ENCODE measurements at regions not wholly inside any gene's neighbourhood (a gene's known extent, or its start where the extent isn't known, plus 50 kb on each side); places are given as distances from the start of the nearest gene placed in this dataset.
"Not testable (repeated sequence)": the region's sequence is repeated elsewhere in the genome, so short reads cannot be mapped to it uniquely, and the experiment has no call there.

DNA sequence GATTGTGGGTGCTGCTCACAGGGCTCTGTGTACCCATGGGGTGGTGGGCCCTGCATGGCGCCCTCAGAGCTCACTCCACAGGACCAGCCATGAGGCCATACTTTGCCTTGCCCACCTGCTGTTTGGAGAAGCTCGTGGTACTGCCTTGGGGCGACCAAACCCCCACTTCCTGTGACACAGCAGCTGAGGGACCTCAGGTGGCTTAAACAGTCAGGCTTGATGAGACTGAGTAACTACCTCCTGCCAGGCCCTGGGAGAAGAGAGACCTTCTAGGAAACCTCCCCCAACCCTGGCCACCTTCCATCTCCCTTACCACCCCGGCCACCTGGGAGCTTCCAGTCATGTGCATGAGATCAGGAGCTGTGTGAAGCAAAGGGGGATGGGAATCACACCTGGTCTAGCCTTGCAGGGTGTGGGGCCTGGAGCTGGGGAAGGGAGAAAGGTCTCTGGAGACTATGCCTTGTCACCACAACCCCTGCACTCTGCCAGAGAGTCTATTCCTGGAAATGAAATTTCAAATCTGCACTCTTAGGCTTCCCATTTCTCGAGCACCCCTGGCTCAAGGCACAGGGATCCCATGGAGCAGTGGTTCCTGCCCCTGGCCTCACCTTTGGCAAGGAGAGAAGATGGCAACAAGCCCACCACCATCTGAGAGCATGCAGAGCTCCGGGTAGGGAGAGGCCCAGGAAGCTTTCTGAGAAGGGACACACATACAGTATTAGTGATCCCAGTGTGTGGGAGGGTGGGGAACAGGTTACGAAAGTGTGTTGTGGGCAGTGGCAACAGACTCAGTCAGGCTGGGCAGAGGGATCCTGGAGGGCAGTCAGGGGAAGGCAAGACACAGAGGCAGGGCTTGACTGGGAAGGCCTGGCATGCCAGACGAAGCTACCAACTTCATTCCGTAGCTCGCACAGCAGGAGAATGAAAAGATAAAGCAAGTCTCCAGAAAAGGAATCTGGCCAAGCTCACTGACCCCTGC is 125.0 kb downstream of the URI1 start:
- DNase-seq, result no peak

DNA sequence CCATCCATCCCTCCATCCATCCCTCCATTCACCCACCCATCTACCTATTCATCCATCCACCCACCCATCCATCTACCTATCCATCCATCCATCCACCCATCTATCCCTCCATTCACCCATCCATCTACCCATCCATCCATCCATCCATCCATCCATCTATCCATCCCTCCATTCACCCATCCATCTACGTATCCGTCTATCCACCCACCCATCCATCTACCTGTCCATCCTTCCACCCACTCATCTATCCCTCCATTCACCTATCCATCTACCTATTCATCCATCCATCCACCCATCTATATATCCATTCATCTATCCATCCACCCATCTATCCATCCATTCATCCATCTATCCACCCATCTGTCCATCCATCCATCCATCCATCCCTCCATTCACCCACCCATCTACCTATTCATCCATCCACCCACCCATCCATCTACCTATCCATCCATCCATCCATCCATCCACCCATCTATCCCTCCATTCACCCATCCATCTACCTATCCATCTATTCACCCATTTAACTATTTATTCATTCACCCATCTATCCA is 126.0 kb downstream of the URI1 start:
- DNase-seq, result not testable (repeated sequence)

DNA sequence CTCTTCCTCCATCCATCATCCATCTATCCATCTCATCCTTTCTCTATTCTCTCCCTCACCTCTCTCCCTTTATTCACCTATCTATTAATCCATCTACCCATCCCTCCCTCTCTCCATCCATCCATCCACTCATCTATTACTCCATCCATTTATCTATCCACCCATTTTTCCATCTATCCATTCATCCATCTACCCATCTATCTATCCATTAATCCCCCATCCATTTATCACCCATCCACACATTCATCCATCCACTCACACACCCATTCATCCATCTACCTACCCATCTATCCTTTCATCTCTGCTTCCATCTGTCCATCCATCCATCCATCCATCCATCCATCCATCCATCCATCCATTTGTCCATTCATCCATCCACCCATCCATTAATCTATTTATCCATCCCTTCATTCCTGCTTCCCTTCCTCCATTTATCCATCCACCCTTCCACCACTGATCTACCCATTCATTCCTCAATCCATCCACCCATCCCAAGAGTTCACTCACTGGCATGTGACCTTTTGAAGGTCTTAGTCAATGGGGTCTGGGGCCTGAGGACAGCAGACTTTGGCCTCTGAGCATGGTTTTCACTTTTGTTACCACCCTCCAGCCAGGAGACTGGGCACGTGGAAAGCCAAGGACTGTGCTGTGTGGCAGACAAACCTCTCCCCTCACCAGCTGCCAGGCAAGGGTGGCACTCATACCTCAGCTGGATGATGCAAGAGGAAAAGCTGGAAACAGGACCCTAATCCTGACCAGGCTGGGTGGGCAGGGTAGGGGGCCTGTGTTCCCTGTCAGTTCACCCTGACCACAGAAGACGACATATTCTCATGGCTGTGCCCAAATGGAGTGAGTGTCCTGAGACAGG is 126.7 kb downstream of the URI1 start:
- DNase-seq, result no peak

DNA sequence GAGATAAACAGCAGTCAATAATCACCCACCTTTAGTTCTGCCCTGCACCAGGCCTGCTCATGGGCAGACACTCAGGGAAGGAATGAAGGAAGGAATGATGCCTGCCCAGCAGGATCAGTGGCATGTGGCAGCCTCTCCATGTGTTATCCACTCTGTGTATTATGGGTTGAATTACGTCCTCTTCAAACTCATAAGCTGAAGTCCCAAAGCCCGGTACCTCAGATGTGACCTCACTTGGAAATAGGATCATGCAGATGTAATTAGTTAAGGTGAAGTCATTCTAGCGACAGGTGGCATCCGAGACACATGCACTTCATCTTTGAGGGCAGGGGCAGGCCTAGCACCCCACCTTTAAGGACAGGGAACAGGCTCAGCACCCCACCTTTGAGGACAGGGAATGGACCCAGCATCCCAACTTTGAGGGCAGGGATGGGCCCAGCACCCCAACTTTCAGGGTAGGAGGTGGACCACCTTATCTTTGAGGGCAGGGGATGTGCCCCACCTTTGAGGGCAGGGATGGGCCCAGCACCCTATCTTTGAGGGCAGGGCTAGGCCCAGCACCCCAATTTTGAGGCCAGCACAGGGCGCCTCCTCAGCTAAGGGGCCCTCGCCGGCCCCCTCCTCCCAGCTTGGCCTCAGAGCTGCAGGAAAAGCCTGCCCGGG is 127.6 kb downstream of the URI1 start:
- DNase-seq, result no peak

DNA sequence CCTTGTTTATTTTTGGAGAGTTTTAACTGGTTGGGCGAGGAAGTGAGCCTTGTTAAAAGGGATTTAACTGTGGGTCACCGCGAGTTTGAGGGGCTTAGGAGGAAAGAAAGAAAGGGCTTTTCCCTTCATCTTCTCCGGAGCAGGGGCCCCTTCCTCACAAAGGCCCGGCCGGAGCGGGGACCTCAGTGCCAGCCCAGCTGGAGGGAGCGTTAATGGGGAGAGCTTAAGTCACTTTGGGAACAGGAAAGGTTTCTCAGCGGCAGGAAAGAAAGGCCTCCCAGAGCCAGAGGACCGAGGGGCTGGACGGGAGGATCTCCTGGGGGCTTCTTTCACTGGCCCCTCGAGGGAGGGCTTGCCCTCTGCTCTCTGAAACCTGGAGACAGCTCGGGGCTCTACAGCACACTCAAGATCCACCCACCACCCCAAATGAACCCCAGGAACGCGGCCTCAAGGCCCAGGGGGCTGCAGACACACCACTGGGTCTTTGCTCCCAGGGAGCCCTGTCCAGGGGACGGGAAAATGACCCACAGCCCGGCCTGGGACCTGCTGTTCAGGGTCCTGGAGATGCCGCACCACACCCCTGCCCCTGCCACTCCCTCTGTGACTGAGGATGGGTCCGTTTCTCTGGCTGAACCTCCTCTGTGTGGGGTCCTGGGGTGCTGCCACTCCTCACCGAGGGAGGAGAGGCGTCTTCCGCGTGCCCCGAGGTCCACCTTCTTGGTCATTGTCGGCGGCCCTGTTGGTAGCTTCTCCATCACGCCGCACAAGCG is 128.3 kb downstream of the URI1 start:
- DNase-seq, result no peak

DNA sequence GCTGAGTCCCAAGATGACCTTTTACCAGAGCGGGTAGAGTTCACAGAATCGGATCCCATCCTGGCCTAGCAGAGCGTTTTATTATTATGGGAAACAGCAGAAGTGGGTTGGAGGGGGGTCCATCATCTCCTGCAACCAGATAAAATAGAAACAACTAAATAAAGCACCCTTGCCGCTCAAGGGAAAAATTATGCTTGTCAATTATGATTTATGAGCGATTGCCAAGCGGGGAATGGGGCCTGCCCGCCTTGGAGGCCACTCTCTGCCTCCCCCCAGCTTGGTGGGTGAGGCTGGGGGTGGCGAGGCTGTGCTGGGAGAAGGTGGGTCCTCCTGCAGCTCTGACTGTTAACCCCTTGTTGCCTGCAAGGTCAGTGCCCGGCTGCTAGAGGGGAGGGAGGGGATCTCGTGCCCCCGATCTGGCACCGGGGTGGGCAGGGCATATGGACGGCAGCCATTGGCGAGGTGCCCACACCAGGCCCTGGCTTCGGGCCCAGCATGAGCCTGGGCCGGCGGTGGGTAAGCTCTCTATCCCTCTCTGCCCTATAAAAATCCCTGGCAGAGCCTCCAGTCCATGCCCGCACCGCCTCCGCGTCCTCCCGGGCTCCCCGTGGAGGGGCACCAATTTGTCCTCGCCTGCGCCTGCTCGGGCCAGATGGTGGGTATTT is 129.1 kb downstream of the URI1 start:
- DNase-seq, result no peak

DNA sequence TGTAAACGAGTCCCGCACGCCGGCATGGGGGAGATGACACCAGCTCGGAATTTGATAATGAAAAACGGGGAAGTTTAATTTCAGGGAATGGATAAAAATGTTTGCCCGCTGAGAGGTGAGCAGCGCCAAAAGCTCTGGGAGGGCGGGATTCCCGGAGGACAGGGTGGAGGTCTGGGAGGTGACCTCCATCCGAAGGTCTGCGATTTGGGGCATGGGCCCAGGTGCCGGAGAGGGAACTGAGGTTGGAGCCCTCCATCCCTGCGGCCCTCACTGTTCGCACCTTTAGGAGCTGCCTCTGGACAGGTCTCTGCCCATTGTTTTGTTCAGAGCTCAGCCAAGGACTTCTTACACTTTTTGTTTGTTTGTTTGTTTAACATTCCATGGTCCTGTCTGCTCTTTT is 129.8 kb downstream of the URI1 start:
- DNase-seq, result no peak

DNA sequence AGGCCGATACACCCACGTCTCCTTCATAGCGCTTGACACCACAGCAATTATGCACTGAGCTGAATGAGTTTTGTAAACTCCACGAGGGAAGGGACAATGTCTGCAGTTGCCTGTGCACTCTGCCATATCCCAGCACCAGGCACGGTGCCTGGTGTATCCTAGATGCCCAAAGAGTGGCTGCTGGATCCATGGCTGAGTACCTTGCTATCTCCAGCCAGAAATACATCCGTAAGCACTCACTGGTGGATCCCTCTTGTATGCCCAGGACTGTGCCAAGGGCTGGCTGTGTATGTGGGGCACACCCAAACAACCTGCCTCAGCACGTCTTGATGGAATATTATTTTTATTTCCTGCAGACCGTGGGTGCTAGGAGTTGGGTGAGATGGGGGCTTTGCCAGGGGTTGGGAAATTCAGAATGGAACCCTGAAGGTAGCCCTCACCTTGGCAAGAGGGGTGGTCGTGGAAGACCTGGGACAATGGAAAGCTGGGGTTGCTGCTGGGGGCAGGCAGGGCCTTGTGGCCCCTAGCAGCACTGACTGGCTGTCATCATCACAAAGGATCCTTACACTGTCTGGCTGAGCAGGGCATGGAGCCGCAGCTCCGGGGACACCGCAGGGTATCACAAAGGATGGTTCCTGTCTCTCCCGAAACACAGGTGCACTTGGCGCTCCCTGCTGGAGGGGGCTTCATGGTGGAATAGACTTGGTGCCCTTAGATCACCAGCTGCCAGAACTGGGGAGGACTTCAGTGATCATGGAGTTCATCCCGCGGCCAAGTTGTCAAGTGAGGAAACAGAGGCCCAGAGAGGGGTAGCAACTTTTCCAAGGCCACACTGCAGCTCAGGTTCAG is 131.3 kb downstream of the URI1 start:
- DNase-seq, result no peak

DNA sequence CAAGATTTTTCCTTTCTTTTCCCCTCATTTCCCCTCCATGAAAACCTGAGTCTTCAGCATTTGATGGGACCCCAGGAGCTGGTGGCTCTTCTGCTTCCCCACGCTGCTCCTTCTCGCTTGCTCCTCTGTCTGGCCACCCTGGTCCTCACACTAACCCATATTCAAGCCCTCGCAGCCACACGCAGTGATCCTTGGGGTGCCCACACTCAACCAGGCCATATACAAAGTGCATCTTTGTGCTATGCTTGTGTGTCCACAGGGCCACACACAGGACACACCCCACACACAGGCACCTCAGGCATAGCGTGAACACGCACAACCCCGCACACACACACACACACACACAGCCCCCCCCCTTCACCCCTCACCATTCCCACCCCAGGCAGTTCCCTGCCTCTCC is 132.1 kb downstream of the URI1 start:
- DNase-seq, result no peak

DNA sequence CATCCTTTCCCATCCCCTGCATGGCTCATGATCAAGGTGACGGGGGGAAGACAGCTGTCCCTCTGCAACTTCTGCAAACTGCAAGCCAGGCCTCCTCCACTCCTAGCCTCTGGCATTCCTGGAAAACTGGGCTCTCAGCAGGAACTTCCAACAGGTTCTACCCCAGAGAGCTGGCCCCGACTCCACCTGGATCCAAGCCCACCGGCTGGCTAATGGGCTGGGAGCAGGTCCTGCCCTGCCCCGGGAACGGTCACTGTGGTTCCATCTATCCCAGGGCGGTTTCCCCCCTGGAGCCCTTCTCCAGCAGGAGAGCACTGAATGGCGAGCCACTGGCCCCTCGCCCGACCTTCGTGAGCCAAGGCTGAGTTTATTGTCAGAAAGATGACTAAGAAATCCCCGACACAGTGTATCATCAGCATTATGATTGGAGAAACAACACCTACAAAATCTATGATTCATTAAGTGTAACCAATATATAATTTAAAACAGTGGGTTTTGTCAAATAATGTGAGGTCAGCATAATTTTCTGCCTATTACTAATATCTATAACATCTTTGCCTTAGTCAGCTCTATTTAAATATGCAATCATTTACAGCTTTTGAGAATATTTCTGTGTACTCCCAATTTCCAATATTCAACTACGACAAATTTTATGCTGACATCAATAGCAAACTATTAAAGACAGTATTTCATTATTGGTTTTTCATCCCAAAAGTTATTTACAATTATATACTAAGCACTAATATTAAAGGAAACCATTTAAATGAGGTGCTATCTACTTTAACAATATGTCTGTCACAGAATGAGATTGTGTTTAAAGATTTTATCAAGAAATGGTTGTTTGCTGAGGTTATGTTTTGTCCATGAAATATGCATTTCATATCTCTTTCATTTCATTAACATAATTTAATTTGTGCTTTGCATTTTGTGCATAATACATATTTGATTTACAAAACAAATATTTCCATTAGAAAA is 133.0 kb downstream of the URI1 start:
- DNase-seq, result no peak

DNA sequence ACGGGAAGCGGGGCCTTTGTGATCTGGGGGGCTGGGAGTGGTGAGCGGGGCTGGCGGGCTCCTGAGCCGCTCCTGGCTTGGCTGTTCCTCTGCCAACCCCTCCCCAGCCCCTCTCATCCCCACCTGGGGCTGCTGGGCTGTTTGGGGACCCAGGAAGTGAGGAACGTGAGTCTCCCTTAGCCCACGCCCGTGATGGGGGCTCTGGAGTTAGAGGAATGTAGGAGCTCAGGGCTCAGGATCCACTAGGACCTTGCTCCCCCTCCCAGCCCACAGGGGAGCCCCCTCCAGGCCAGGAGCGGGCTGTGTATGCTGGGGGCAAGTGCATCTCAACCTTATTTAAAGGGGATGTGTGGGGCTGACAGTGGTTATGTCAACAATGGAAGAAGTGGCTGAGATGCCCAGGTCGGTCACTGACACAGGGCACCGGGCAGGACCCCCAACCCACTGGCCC is 134.1 kb downstream of the URI1 start:
- DNase-seq, result no peak

DNA sequence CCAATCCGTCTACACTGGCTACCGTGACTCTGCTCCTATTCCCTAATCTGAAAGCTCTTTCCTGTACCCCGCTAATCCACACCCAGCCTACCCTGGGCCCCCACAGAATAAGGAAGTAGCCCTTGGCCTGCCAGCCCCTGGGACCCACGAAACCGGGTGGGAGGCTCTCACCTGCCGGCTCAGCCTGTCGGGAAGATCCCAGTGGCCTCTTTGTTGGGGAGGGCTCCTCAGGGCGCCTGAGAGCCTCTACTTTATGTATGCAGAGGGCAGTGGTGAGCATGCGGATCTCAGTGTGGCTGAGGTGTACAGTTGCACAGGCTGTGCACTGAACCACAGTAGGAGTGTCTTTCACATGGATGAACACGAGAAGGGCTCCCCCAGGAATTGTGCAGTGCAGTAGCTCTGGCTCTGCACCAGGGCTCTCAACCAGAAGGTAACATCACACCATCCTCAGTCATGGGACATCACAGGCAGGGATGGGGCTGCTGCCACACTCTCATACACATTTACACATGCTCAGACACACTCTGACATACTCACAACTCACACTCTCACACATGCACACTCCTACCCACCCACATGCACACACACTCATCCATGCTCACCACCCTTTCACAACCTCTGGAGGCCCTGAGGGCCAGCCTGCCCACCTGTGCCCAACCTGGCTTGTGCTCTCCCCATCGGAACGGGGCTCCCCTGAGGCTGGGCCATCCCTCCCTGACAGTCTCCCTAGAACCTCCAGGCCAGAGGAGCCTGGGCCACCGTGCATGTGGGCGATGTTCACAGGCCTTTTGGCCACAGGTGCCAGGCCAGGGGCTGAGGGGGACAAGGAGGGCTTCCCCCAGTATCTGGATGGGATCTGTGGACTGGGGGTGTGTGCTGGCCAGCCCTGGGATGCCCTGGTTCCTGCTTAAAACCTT is 135.0 kb downstream of the URI1 start:
- no peak for DNase-seq

DNA sequence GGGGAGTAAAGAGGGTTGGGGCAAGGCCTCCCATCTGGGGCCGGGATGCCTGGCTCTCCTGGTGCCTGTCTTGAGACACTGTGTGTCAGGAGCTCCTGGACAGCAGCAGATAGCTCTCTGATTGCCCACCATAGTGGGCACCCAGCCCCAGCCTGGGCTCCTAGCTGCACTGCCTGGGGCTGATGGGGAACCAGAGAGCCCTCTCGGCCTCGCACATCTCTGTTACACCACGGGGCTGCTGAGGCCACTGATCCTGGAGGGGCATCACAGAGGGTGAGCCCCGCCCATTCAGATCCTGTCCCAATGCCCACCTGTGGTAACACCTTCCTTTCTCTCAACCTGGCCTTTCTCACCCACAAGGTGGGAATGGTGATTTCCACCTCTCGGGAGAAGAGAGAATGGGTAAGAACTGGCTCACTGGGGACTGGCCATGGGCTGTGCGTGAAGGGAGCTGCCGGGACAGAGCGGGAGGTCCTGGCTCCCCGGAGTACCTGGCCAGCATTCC is 135.9 kb downstream of the URI1 start:
- no peak for DNase-seq

DNA sequence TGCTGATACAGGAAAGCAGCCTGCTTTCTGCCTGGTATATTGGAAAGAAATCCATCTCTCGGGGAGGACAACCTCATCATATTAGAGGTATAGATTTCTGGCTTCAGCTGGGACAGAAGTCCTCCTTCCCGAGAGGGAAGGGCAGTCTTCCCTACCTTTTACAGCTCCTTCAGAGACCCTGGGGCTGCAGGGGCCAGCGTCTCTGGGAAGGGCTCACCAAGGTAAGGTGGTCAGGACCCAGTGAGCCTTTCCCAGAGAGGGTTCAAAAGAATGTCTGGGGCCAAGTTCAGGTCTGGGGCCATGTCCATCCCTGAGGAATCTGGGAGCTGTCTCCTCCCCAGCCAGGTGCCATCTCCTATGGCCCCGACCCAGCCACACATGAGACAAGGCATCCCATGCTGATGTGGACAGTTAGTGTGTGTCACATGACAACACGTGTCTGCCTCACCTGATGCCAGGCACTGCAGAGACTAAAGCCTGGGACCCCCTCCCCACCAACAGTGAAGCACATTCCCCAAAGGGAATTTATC is 136.4 kb downstream of the URI1 start:
- no peak for DNase-seq

DNA sequence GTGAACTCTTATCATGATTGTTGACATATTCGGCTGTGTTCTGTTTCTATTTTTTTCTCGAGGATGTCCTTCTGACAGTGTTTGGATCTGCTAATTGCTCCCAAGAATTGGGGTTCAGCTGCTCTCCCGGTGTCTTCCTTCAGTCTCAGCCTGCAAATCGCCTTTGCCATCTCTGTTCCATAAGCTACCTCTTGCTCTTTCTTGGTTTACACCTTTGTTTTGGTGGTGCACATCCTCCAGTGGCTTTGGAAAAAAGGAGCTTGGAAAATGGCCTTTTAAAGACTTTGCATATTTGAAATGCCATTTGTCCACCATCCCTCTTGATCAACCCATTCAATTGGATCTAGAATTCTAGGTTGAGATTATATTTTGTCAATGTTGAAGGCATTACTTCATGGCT is 137.2 kb downstream of the URI1 start:
- DNase-seq, result no peak

DNA sequence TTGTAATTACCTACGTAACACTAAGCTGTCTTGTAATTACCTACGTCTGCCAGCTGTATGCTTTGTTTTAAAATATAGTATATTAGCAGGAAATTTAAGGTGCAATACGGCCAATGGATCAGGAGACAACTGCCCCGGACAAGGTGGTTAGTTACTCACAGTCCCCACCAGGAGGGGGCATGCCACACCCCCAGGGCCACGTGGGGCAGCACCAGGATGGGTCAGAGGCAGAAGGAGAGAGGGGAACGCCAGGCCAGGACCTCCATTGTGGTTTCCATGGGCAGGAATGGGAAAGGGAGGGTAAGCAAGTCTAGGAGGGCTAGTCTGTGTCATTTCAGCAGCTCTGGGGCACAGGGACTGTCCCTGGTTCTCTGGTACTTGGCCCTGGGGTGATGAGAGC is 140.1 kb downstream of the URI1 start:
- DNase-seq, result no peak

DNA sequence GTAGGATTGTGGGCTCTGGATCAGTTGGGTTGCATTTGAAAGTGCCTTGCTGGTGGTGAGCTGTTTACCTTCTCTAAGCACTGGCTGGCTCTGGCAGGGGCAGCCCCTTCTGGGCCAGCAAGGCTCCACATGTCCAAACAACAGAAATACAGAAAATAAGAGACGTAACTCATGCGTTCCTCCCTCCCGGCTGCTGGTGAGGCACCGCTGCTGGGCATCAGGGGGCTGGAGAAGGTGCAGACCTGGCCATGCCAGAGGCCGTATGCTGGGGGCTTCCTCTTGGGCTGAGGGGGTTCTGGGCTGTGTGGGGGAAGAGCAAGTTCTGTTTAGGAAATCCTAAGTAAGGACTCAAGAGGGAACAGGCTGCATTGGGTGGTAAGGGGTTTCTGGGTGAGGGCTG is 140.6 kb downstream of the URI1 start:
- no peak for DNase-seq
